SK-N-MC (cell line): ENCODE measurements at regions not wholly inside any gene's neighbourhood (a gene's known extent, or its start where the extent isn't known, plus 50 kb on each side); places are given as distances from the start of the nearest gene placed in this dataset.

Experiments
- DNase-seq: peaks from one replicate; pipeline ENCODE4 v3.0.0-alpha.2; 2011; ENCODE audit warnings: low read depth, low spot score
- H3K27ac ChIP-seq: fragments of 200-600 bp; sonication (generic); 2 replicates; pipeline ENCODE4 v1.5.1; 2016; ENCODE audit warnings: mixed run types
- H3K36me3 ChIP-seq: fragments of 200-600 bp; sonication (generic); 2 replicates; pipeline ENCODE4 v1.6.1; 2017; ENCODE audit warnings: antibody characterized with exemption, low read length, mixed read lengths; ENCODE audit not compliant: insufficient read depth
- H3K4me3 ChIP-seq: fragments of 200-600 bp; sonication (generic); 2 replicates; pipeline ENCODE4 v1.5.1; 2016
- H3K9ac ChIP-seq: fragments of 200-600 bp; sonication (generic); 2 replicates; pipeline ENCODE4 v1.8.0; 2017; ENCODE audit warnings: mixed run types, mixed read lengths; ENCODE audit not compliant: insufficient read length
- H3K9me3 ChIP-seq: fragments of 200-600 bp; sonication (generic); 2 replicates; pipeline ENCODE4 v1.6.1; 2017; ENCODE audit warnings: low read depth, mild to moderate bottlenecking, antibody characterized with exemption, low read length, moderate library complexity, mixed read lengths
- EZH2 ChIP-seq: fragments of 200-600 bp; sonication (generic); IDR thresholded peaks from one replicate; pipeline ENCODE4 v1.6.1; 2017; ENCODE audit warnings: antibody characterized with exemption
- FOXP2 ChIP-seq: optimal IDR thresholded peaks from 2 replicates; pipeline ENCODE3; 2011; ENCODE audit warnings: mild to moderate bottlenecking, moderate library complexity; ENCODE audit not compliant: insufficient read depth; ENCODE audit errors: extremely low read length, control extremely low read depth
- POLR2AphosphoS5 ChIP-seq: IDR thresholded peaks from 2 replicates; pipeline ENCODE4 v1.6.1; 2012; ENCODE audit warnings: mild to moderate bottlenecking, low read depth, low read length, borderline replicate concordance

DNA sequence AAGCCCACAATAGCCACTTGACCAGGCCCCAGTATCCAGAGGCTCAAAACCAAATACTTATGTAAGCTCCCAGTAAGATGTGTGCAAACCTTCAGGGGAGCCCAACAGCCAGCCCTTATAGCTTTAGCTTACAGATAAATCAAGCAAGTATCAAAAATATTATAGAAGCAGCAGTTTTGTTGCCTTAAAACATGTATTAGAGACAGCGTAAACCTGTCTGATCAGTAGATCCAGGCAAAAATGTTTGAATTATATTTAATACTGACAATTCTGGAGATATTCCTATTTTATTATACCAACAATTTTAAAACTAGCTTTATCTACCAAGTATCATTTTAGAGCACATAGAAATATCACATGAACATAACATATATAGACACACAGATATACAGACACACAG lies 365.6 kb upstream of the KLF4 start:
- no peak overlapping the region for H3K27ac ChIP-seq
- H3K9me3 ChIP-seq = no peaks in the 10 kb centered on the region
- DNase-seq = no peak
- no peak overlapping the region for H3K4me3 ChIP-seq
- TF ChIP-seq EZH2 (no peak), FOXP2 (no peak), POLR2AphosphoS5 (no peak)
- H3K9ac ChIP-seq = no peak overlapping the region
- H3K36me3 ChIP-seq = no peaks in the 10 kb centered on the region

DNA sequence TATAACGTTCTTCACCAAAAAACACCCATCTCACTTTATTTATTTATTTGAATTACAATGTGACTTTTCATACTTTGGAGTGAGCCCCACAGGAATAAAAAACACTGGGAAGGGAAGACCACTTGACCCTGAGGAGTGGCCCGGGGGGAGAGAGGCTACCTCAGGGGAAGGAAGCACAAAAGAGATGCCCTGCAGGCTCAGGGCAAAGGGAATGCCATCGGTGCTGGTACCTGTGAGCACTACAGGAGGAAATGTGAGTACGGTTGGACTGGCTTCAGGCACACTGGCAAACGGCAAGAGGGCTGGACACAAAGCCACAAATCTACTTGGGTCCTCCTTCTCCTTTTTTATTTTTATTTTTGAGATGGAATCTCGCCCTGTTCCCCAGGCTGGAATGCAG lies 363.9 kb upstream of the KLF4 start:
- no peak overlapping the region for H3K9ac ChIP-seq
- H3K9me3 ChIP-seq = no peaks in the 10 kb centered on the region
- no peaks in the 10 kb centered on the region for H3K36me3 ChIP-seq
- DNase-seq = no peak
- TF ChIP-seq FOXP2 = no peak
- TF ChIP-seq POLR2AphosphoS5 = no peak
- no peak for TF ChIP-seq EZH2
- no peak overlapping the region for H3K4me3 ChIP-seq
- no peak overlapping the region for H3K27ac ChIP-seq

DNA sequence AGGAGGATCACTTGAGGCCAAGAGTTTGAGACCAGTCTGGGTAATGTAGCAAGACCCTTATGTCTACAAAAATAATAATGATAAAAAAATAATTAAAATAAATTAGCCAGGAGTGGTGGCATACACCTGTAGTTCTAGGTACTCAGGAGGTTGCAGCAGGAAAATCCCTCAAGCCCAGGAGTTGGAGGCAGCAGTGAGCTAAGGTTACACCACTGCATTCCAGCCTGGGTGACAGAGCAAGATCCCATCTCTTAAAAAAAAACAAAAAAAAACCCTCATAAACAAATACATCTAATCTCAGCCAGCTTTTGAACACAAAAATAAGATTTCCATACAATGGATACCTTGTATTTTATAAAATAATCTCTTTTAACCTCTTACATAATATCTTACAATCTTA lies 363.3 kb upstream of the KLF4 start:
- H3K9ac ChIP-seq = no peak overlapping the region
- no peaks in the 10 kb centered on the region for H3K9me3 ChIP-seq
- no peaks in the 10 kb centered on the region for H3K36me3 ChIP-seq
- no peak overlapping the region for H3K27ac ChIP-seq
- TF ChIP-seq FOXP2 (no peak), POLR2AphosphoS5 (no peak), EZH2 (no peak)
- H3K4me3 ChIP-seq = no peak overlapping the region
- DNase-seq = no peak

DNA sequence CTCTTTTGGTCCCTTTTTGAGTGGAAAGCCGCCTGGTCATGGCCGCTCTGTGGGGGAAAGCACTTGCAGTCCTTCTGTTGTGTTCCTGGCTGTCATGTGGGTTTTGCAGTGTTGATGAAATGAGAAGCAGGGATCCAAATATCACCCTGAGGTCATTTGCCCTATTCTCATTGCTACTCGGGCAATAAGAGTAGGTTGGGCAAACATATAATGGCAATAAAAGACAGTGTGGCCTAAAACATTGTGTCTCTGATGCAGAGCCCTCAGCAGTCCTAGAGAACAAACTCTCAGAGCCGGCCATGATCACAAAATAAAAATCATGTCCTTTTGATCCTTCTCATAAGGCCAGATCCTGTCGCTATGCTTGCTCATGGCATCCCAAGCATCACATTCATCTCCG lies 361.1 kb upstream of the KLF4 start:
- TF ChIP-seq POLR2AphosphoS5 (no peak), EZH2 (no peak), FOXP2 (no peak)
- Histone ChIP-seq H3K9ac (no peak overlapping the region), H3K4me3 (no peak overlapping the region), H3K36me3 (no peaks in the 10 kb centered on the region), H3K27ac (no peak overlapping the region), H3K9me3 (no peaks in the 10 kb centered on the region)
- DNase-seq = no peak

DNA sequence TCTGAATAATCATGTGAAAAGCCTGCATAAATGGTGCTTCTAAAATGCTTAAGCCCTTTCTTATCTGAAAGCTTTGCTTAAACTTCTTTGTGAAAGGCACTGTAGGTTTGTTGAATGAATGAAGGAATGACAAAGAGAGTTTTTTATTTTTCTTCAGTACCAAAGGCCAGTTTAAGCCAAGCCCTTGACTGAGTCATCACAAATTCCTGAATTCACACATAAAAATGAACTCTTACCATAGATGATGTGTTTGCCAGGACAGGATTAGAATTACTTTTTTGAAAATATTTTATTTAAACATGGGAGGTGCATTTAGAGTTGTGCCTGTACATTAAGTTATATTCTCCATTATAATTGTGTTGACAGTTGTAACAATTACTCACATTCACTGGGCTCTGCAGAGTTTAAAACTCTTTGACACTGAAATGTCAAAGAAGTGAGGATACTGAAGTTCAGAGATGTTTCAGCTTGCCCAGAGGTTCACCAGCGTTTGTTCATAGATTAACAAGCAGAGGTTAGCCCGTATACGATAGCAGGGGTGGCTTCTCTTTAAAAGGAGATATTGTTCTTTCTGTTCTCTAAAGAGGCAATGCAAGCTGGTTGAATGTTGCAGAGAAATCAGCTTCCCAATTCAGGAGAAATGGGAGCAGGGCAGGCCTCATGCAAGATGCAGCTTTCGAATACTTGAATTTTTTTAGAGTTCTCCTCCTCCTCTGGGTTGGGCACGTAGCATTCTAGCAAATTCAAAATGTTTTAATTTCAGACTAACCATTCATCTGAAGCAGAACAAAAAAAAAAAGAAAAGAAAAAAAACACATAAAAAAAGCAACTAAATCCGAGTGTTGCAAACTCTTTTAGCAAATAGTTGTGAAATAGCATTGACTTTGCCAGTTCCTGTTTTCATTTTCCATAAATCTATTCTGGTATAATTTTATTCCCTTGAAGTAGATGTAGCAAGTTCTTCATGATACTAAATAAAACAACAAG lies 358.7 kb upstream of the KLF4 start:
- Histone ChIP-seq H3K27ac (no peak overlapping the region), H3K36me3 (no peaks in the 10 kb centered on the region), H3K9ac (no peak overlapping the region), H3K9me3 (no peaks in the 10 kb centered on the region), H3K4me3 (no peak overlapping the region)
- no peak for TF ChIP-seq FOXP2
- TF ChIP-seq EZH2 = no peak
- TF ChIP-seq POLR2AphosphoS5 = no peak
- DNase-seq = no peak

DNA sequence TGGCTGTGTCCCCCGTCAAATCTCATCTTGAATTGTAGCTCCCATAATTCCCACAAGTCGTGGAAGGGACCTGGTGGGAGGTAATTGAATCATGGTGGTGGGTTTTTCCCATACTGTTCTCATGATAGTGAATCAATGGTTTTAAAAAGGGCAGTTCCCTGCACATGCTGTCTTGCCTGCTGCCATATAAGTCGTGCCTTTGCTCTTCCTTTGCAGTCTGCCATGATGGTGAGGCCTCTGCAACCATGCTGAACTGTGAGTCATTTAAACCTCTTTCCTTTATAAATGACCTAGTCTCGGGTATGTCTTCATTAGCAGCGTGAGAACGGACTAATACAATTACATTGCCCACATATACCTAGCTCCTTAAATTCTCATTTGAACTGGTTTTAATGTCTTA lies 353.0 kb upstream of the KLF4 start:
- Histone ChIP-seq H3K27ac (no peak overlapping the region), H3K36me3 (no peaks in the 10 kb centered on the region), H3K4me3 (no peak overlapping the region), H3K9me3 (no peaks in the 10 kb centered on the region), H3K9ac (no peak overlapping the region)
- no peak for TF ChIP-seq FOXP2
- no peak for TF ChIP-seq EZH2
- no peak for TF ChIP-seq POLR2AphosphoS5
- DNase-seq = no peak

DNA sequence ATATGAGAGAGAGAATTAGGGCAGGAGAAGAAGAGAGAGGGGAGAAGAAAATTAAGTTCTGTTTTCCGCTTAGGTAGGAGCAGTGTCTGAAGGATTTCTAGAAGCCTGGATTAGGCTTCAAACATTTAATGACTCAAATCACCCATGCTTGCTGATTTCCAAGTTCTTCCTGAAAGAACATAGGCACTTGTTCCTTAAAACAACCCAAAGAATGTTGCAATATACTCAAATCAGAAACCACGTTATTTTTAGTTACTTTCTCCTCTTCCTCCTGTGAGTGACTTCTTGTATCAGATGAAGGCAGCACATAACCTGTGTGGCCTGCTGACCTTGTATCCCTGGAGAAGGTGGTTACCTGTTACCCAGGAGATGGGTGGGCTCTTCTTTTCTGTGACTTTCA lies 351.5 kb upstream of the KLF4 start:
- no peak for DNase-seq
- Histone ChIP-seq H3K9ac (no peak overlapping the region), H3K4me3 (no peak overlapping the region), H3K36me3 (no peaks in the 10 kb centered on the region), H3K27ac (no peak overlapping the region), H3K9me3 (no peaks in the 10 kb centered on the region)
- TF ChIP-seq POLR2AphosphoS5 = no peak
- TF ChIP-seq FOXP2 = no peak
- TF ChIP-seq EZH2 = no peak

DNA sequence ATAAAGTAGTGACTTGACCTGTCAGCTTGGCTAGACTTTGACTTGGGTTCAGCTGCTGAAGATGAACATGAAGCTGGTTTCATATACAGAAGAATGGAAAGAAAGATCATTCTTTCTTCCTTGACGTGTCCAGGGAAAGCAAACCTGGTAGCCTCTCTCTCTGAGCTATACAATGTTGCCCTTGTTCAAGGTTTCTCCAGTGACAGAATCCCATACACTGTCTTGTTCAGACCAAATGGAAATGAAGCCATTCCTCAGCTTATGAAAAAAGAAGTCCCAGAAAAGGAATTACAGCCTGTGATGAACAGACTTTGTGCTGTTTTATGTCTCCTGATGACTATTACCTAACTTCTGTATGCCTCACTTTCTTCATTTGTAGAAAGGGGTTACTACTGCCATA lies 349.8 kb upstream of the KLF4 start:
- Histone ChIP-seq H3K9ac (no peak overlapping the region), H3K4me3 (no peak overlapping the region), H3K27ac (no peak overlapping the region), H3K9me3 (no peaks in the 10 kb centered on the region), H3K36me3 (no peaks in the 10 kb centered on the region)
- TF ChIP-seq POLR2AphosphoS5 = no peak
- no peak for TF ChIP-seq FOXP2
- TF ChIP-seq EZH2 = no peak
- DNase-seq = no peak

DNA sequence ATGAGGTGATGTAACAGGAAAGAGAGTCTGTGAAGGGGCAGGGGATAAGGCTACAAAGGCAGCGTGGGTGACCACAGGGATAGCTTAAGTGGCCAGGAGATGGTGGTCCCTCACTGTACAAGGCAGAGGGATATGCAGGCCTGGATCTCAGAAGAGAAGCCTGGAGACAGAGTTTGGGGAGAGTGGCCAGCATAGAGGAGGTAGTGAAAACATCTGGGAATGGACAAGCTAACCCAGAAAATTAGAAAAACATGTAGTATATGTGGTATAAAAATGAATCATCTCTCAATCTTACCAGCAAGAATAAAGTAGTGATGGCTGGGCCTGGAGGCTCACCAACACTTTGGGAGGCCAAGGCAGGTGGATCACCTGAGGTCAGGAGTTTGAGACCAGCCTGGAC lies 349.2 kb upstream of the KLF4 start:
- Histone ChIP-seq H3K27ac (no peak overlapping the region), H3K36me3 (no peaks in the 10 kb centered on the region), H3K9ac (no peak overlapping the region), H3K4me3 (no peak overlapping the region), H3K9me3 (no peaks in the 10 kb centered on the region)
- TF ChIP-seq POLR2AphosphoS5 (no peak), EZH2 (no peak), FOXP2 (no peak)
- DNase-seq = no peak
